CD4-positive, alpha-beta T cell (primary cell): ENCODE measurements at regions not wholly inside any gene's neighbourhood (a gene's known extent, or its start where the extent isn't known, plus 50 kb on each side); places are given as distances from the start of the nearest gene placed in this dataset.

Source experiments
- ATAC-seq: fragments of 200-7000 bp; cut with Tn5 transposase; one replicate; pipeline ENCODE4 v1.10.0; 2022; ENCODE audit warnings: mild to moderate bottlenecking; ENCODE audit not compliant: poor library complexity
- CTCF ChIA-PET: fragments of 350-600 bp; sonication (Branson Sonifier 250); formaldehyde crosslinking; loops from one replicate; lab custom pipeline; 2021; ENCODE audit warnings: antibody characterized with exemption, inconsistent platforms; lab: Charles Lee
- POLR2A ChIA-PET: fragments of 350-600 bp; sonication (Branson Sonifier 250); formaldehyde crosslinking; loops from one replicate; lab custom pipeline; 2021; ENCODE audit warnings: antibody characterized with exemption, inconsistent platforms; lab: Charles Lee
- DNase-seq, 14 experiments: peaks; one replicate each; pipeline ENCODE4 v3.0.0-alpha.2; 2013 to 2020; ENCODE audit warnings: mixed read lengths in 2 of 14
- H3K27ac ChIP-seq, 2 donors: one replicate each; pipeline versions ENCODE4 v1.5.1 to v1.7.0; 2013; ENCODE audit warnings: low read length in 2 of 2, low read depth in 1 of 2, mild to moderate bottlenecking in 1 of 2
- H3K27me3 ChIP-seq, 2 experiments: 1 replicate in 1 of 2; 2 replicates in 1 of 2; pipeline versions ENCODE4 v1.6.1 to v1.7.0; 2013; ENCODE audit warnings: low read length in 2 of 2, control low read depth in 1 of 2, mild to moderate bottlenecking in 1 of 2, moderate library complexity in 1 of 2; ENCODE audit not compliant: insufficient read depth in 2 of 2, control insufficient read depth in 1 of 2
- H3K36me3 ChIP-seq: one replicate; pipeline ENCODE4 v1.6.1; 2013; ENCODE audit warnings: low read length, control low read depth; ENCODE audit not compliant: insufficient read depth
- H3K4me1 ChIP-seq: one replicate; pipeline ENCODE4 v1.6.1; 2013; ENCODE audit warnings: low read length, control low read depth; ENCODE audit not compliant: insufficient read depth
- H3K4me3 ChIP-seq: one replicate; pipeline ENCODE4 v1.5.1; 2013; ENCODE audit warnings: mild to moderate bottlenecking, low read length, moderate library complexity
- H3K9me3 ChIP-seq, 2 experiments: 1 replicate in 1 of 2; 2 replicates in 1 of 2; pipeline versions ENCODE4 v1.6.1 to v1.7.0; 2013; ENCODE audit warnings: low read length in 2 of 2, mild to moderate bottlenecking in 2 of 2, control low read depth in 1 of 2, moderate library complexity in 1 of 2; ENCODE audit not compliant: control insufficient read depth in 1 of 2, insufficient read depth in 1 of 2
- H3K27ac Mint-ChIP-seq: one replicate; pipeline ENCODE4 v1.8.0; 2020; ENCODE audit warnings: mixed read lengths
- H3K27me3 Mint-ChIP-seq: one replicate; pipeline ENCODE4 v1.8.0; 2021; ENCODE audit warnings: mixed read lengths
- H3K36me3 Mint-ChIP-seq: one replicate; pipeline ENCODE4 v1.8.0; 2021; ENCODE audit warnings: low read depth, mixed read lengths
- H3K4me1 Mint-ChIP-seq: one replicate; pipeline ENCODE4 v1.8.0; 2021; ENCODE audit warnings: low read depth, mixed read lengths
- H3K4me3 Mint-ChIP-seq: one replicate; pipeline ENCODE4 v1.8.0; 2020; ENCODE audit warnings: mild to moderate bottlenecking, mixed read lengths
- H3K9me3 Mint-ChIP-seq: one replicate; pipeline ENCODE4 v1.8.0; 2020; ENCODE audit warnings: mixed read lengths
- CTCF ChIP-seq: fragments of 200-600 bp; IDR thresholded peaks from one replicate; pipeline ENCODE4 v1.8.0; 2022; ENCODE audit warnings: antibody characterized with exemption, mild to moderate bottlenecking
- intact Hi-C, 2 experiments: fragments of 100-400 bp; cut with DNase I in 1 of 2; cut with micrococcal nuclease in 1 of 2; formaldehyde crosslinking; loops; one replicate each; pipeline versions ENCODE4 v1.15.1 to v1.9.0; 2023 to 2025; cut with DNase I, micrococcal nuclease

- no peak overlapping the region for H3K4me3 Mint-ChIP-seq
- no peak for DNase-seq
- no peaks in the 10 kb centered on the region for H3K36me3 Mint-ChIP-seq
- H3K9me3 ChIP-seq = peaks cover 0 to 12% of the 10 kb centered on the region in 2 experiments
- peaks cover 13 to 14% of the 10 kb centered on the region in 2 experiments for H3K27me3 ChIP-seq
- ChIA-PET CTCF (no interaction called here), POLR2A (no interaction called here)
- H3K36me3 ChIP-seq = no peaks in the 10 kb centered on the region
- no peak for ATAC-seq
- peaks cover 25% of the 10 kb centered on the region for H3K27me3 Mint-ChIP-seq
- H3K9me3 Mint-ChIP-seq = no peaks in the 10 kb centered on the region
- no peak overlapping the region for H3K27ac Mint-ChIP-seq
- H3K27ac ChIP-seq = no peak overlapping the region
- intact Hi-C loops = no loop called here
- no peak for TF ChIP-seq CTCF
- no peaks in the 10 kb centered on the region for H3K4me1 Mint-ChIP-seq
- no peak overlapping the region for H3K4me3 ChIP-seq
- peaks cover 3% of the 10 kb centered on the region for H3K4me1 ChIP-seq
Observed at GRCh38 chr2:238967978-238968360, 120.1 kb downstream of the TWIST2 start.

- no peak for DNase-seq
- Histone ChIP-seq H3K27ac (no peak overlapping the region), H3K27me3 (peaks cover 14 to 18% of the 10 kb centered on the region in 2 experiments), H3K36me3 (no peaks in the 10 kb centered on the region), H3K4me3 (no peak overlapping the region), H3K9me3 (peaks cover 0 to 12% of the 10 kb centered on the region in 2 experiments), H3K4me1 (peaks cover 3% of the 10 kb centered on the region)
- ChIA-PET POLR2A (no interaction called here), CTCF (no interaction called here)
- intact Hi-C loops = no loop called here
- TF ChIP-seq CTCF = no peak
- Mint-ChIP-seq H3K4me3 (no peak overlapping the region), H3K27me3 (peaks cover 31% of the 10 kb centered on the region), H3K27ac (no peak overlapping the region), H3K4me1 (no peaks in the 10 kb centered on the region), H3K9me3 (no peaks in the 10 kb centered on the region), H3K36me3 (no peaks in the 10 kb centered on the region)
- no peak for ATAC-seq
Observed at GRCh38 chr2:238968616-238969384, 120.9 kb downstream of the TWIST2 start.

GRCh38 chr2:238969857-238970256 lies 122.0 kb downstream of the TWIST2 start:
- Mint-ChIP-seq H3K9me3 (no peaks in the 10 kb centered on the region), H3K36me3 (no peaks in the 10 kb centered on the region), H3K27me3 (peaks cover 33% of the 10 kb centered on the region), H3K27ac (no peak overlapping the region), H3K4me1 (no peaks in the 10 kb centered on the region), H3K4me3 (no peak overlapping the region)
- ATAC-seq = no peak
- Histone ChIP-seq H3K4me1 (peaks cover 3% of the 10 kb centered on the region), H3K36me3 (no peaks in the 10 kb centered on the region), H3K27me3 (peaks cover 14 to 23% of the 10 kb centered on the region in 2 experiments), H3K9me3 (peaks cover 5 to 17% of the 10 kb centered on the region in 2 experiments), H3K27ac (no peak overlapping the region), H3K4me3 (no peak overlapping the region)
- POLR2A ChIA-PET = no interaction called here
- CTCF ChIA-PET = no interaction called here
- intact Hi-C loops = no loop called here
- DNase-seq = no peak
- TF ChIP-seq CTCF = no peak
